HG02763 (cell line): ENCODE measurements at regions not wholly inside any gene's neighbourhood (a gene's known extent, or its start where the extent isn't known, plus 50 kb on each side); places are given as distances from the start of the nearest gene placed in this dataset.

ENCODE experiments used
- ATAC-seq: cut with Tn5 transposase; IDR thresholded peaks from one replicate; pipeline ENCODE4 v1.9.1; 2021; ENCODE audit warnings: mild to moderate bottlenecking, moderate library complexity; ENCODE audit not compliant: unreplicated experiment

- ATAC-seq = no peak
Measured at GRCh38 chr6:159118924-159119323, 50.3 kb upstream of the FNDC1 start.

GRCh38 chr6:159117563-159117962 lies 51.6 kb upstream of the FNDC1 start:
- no peak for ATAC-seq

- ATAC-seq = no peak
Measured at GRCh38 chr6:159117046-159117445, 52.2 kb upstream of the FNDC1 start.

- ATAC-seq = peak; percentile 61
Measured at GRCh38 chr6:159116343-159116742, 52.9 kb upstream of the FNDC1 start.

- no peak for ATAC-seq
Measured at GRCh38 chr6:159114569-159114968, 54.6 kb upstream of the FNDC1 start.

GRCh38 chr6:159113223-159113622 lies 56.0 kb upstream of the FNDC1 start:
- no peak for ATAC-seq

GRCh38 chr6:159112714-159113113 lies 56.5 kb upstream of the FNDC1 start:
- no peak for ATAC-seq

GRCh38 chr6:159110748-159111147 lies 58.5 kb upstream of the FNDC1 start:
- ATAC-seq = no peak

- no peak for ATAC-seq
Measured at GRCh38 chr6:159110013-159110412, 59.2 kb upstream of the FNDC1 start.

- no peak for ATAC-seq
Measured at GRCh38 chr6:159109391-159109790, 59.8 kb upstream of the FNDC1 start.

GRCh38 chr6:159108426-159108985 lies 60.7 kb upstream of the FNDC1 start:
- ATAC-seq = no peak

GRCh38 chr6:159107451-159108260 lies 61.5 kb upstream of the FNDC1 start:
- no peak for ATAC-seq

GRCh38 chr6:159106627-159107241 lies 61.9 kb upstream of the TAGAP start:
- ATAC-seq = peak; percentile 78

GRCh38 chr6:159105716-159106115 lies 60.9 kb upstream of the TAGAP start:
- ATAC-seq = no peak

GRCh38 chr6:159104931-159105330 lies 60.1 kb upstream of the TAGAP start:
- no peak for ATAC-seq

GRCh38 chr6:159104163-159104925 lies 59.6 kb upstream of the TAGAP start:
- peak; percentile 58 for ATAC-seq

- ATAC-seq = no peak
Measured at GRCh38 chr6:159103396-159104162, 58.8 kb upstream of the TAGAP start.

- ATAC-seq = no peak
Measured at GRCh38 chr6:159102373-159103160, 57.8 kb upstream of the TAGAP start.

- no peak for ATAC-seq
Measured at GRCh38 chr6:159101656-159102055, 56.9 kb upstream of the TAGAP start.
